ENCODE measurements at regions not wholly inside any gene's neighbourhood (a gene's known extent, or its start where the extent isn't known, plus 50 kb on each side); places are given as distances from the start of the nearest gene placed in this dataset.
"Not testable (repeated sequence)": the region's sequence is repeated elsewhere in the genome, so short reads cannot be mapped to it uniquely, and the experiment has no call there.

DNA sequence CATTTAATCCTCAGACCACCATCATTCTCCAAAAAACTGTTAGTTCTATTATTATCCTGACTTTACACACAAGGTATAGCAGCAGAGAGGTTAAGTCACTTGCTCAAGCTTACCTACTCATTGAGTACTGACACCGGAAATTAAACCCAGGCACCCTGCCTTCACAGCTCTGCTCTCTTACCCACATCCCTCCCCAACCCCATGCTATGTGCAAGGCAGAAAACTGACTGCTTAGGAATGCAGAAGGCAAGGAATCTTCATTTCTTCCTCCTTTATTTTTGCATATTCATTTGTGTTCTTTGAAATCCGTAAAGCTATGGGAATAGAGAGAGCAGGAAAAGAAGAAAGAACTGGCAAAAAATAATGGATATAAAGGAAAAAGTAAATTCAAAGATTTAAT lies 261.8 kb downstream of the PAPSS1 start:
- H3K27ac ChIP-seq (ENCODE audit: low read depth, low read length) = no peak overlapping the region
- H3K9ac ChIP-seq (ENCODE audit: low read length) = no peak overlapping the region
- H3K27me3 ChIP-seq (ENCODE audit: control insufficient read depth, insufficient read depth, low read length) = no peaks in the 10 kb centered on the region
- H3K4me1 ChIP-seq (ENCODE audit: control insufficient read depth, insufficient read depth, low read length) = no peaks in the 10 kb centered on the region
- no peaks in the 10 kb centered on the region for H3K36me3 ChIP-seq (ENCODE audit: control insufficient read depth, insufficient read depth, low read length)
- H3K4me3 ChIP-seq (ENCODE audit: low read length) = no peak overlapping the region

DNA sequence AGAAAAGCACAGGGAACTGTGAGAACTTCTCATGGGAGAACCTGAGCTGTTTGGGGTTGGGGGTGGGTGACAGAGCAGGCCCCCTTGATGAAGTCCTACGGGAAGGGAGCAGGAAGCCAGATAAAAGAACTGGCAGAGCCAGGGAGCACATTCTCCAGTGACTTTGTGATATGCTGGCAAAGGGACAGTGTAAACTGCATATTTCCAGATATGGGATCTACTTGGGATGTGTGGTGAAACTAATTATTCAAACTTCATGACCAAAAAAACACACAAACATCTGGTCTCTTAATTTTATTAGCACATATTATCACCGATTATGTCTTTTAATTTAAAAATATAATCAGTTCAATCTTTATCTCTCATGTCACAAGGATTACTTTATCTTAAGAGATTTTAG lies 266.0 kb downstream of the PAPSS1 start:
- H3K4me1 ChIP-seq (ENCODE audit: control insufficient read depth, insufficient read depth, low read length) = peaks cover 6% of the 10 kb centered on the region
- H3K36me3 ChIP-seq (ENCODE audit: control insufficient read depth, insufficient read depth, low read length) = no peaks in the 10 kb centered on the region
- no peaks in the 10 kb centered on the region for H3K27me3 ChIP-seq (ENCODE audit: control insufficient read depth, insufficient read depth, low read length)
- no peak overlapping the region for H3K27ac ChIP-seq (ENCODE audit: low read depth, low read length)
- no peak overlapping the region for H3K9ac ChIP-seq (ENCODE audit: low read length)
- no peak overlapping the region for H3K4me3 ChIP-seq (ENCODE audit: low read length)

GRCh38 chr4:107452717-107453630 lies 267.1 kb downstream of the PAPSS1 start:
- no peak overlapping the region for H3K9ac ChIP-seq (ENCODE audit: low read length)
- no peak overlapping the region for H3K4me3 ChIP-seq (ENCODE audit: low read length)
- no peaks in the 10 kb centered on the region for H3K36me3 ChIP-seq (ENCODE audit: control insufficient read depth, insufficient read depth, low read length)
- peaks cover 6% of the 10 kb centered on the region for H3K4me1 ChIP-seq (ENCODE audit: control insufficient read depth, insufficient read depth, low read length)
- H3K27ac ChIP-seq (ENCODE audit: low read depth, low read length) = no peak overlapping the region
- H3K27me3 ChIP-seq (ENCODE audit: control insufficient read depth, insufficient read depth, low read length) = no peaks in the 10 kb centered on the region

GRCh38 chr4:107449611-107450369 lies 270.2 kb downstream of the PAPSS1 start:
- no peaks in the 10 kb centered on the region for H3K36me3 ChIP-seq (ENCODE audit: control insufficient read depth, insufficient read depth, low read length)
- peaks cover 6% of the 10 kb centered on the region for H3K4me1 ChIP-seq (ENCODE audit: control insufficient read depth, insufficient read depth, low read length)
- no peak overlapping the region for H3K4me3 ChIP-seq (ENCODE audit: low read length)
- no peak overlapping the region for H3K9ac ChIP-seq (ENCODE audit: low read length)
- H3K27me3 ChIP-seq (ENCODE audit: control insufficient read depth, insufficient read depth, low read length) = no peaks in the 10 kb centered on the region
- H3K27ac ChIP-seq (ENCODE audit: low read depth, low read length) = no peak overlapping the region

DNA sequence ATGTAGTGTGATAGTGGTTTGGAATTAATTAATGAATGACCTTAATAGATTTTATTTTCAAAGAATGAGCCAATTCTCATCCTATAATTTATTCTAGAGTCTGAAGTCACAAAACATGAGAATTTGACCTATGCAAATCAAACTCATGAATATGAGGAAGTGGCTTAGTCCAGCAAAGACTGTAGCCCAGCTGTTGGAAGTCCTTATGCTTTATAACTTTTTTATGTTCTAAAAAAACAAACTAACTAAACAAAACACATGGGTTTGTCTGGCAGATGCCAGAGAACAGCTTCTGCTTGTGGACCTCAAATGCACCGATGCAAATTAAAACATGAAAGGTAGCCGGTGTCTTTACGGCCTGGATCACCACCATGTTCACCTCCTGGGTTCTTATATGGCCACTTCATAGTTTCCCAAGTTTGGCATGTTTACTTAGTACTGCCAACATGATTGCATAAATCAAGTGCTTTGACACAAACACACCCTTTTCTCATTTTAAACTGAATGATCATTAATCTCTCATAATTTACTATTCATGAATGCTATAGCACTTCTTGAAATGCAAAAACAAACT lies 277.4 kb downstream of the PAPSS1 start:
- H3K9ac ChIP-seq (ENCODE audit: low read length) = no peak overlapping the region
- no peak overlapping the region for H3K27ac ChIP-seq (ENCODE audit: low read depth, low read length)
- H3K4me3 ChIP-seq (ENCODE audit: low read length) = no peak overlapping the region
- no peaks in the 10 kb centered on the region for H3K36me3 ChIP-seq (ENCODE audit: control insufficient read depth, insufficient read depth, low read length)
- no peaks in the 10 kb centered on the region for H3K4me1 ChIP-seq (ENCODE audit: control insufficient read depth, insufficient read depth, low read length)
- no peaks in the 10 kb centered on the region for H3K27me3 ChIP-seq (ENCODE audit: control insufficient read depth, insufficient read depth, low read length)

- H3K27me3 ChIP-seq (ENCODE audit: control insufficient read depth, insufficient read depth, low read length) = no peaks in the 10 kb centered on the region
- no peak overlapping the region for H3K27ac ChIP-seq (ENCODE audit: low read depth, low read length)
- no peaks in the 10 kb centered on the region for H3K4me1 ChIP-seq (ENCODE audit: control insufficient read depth, insufficient read depth, low read length)
- no peak overlapping the region for H3K9ac ChIP-seq (ENCODE audit: low read length)
- no peaks in the 10 kb centered on the region for H3K36me3 ChIP-seq (ENCODE audit: control insufficient read depth, insufficient read depth, low read length)
- no peak overlapping the region for H3K4me3 ChIP-seq (ENCODE audit: low read length)
Observed at GRCh38 chr4:107439401-107439800, 280.6 kb downstream of the PAPSS1 start.

- H3K27ac ChIP-seq (ENCODE audit: low read depth, low read length); H3K9ac ChIP-seq (ENCODE audit: low read length); H3K27me3 ChIP-seq (ENCODE audit: control insufficient read depth, insufficient read depth, low read length); H3K4me3 ChIP-seq (ENCODE audit: low read length); H3K4me1 ChIP-seq (ENCODE audit: control insufficient read depth, insufficient read depth, low read length); H3K36me3 ChIP-seq (ENCODE audit: control insufficient read depth, insufficient read depth, low read length): not testable (repeated sequence)
Observed at GRCh38 chr4:107436471-107436870, 283.6 kb downstream of the PAPSS1 start.

GRCh38 chr4:107432451-107432850 lies 287.6 kb downstream of the PAPSS1 start:
- H3K4me1 ChIP-seq (ENCODE audit: control insufficient read depth, insufficient read depth, low read length) = no peaks in the 10 kb centered on the region
- no peak overlapping the region for H3K9ac ChIP-seq (ENCODE audit: low read length)
- no peaks in the 10 kb centered on the region for H3K36me3 ChIP-seq (ENCODE audit: control insufficient read depth, insufficient read depth, low read length)
- no peak overlapping the region for H3K27ac ChIP-seq (ENCODE audit: low read depth, low read length)
- no peak overlapping the region for H3K4me3 ChIP-seq (ENCODE audit: low read length)
- H3K27me3 ChIP-seq (ENCODE audit: control insufficient read depth, insufficient read depth, low read length) = no peaks in the 10 kb centered on the region

- Histone ChIP-seq H3K36me3 (ENCODE audit: control insufficient read depth, insufficient read depth, low read length) (no peaks in the 10 kb centered on the region), H3K27me3 (ENCODE audit: control insufficient read depth, insufficient read depth, low read length) (no peaks in the 10 kb centered on the region), H3K4me1 (ENCODE audit: control insufficient read depth, insufficient read depth, low read length) (no peaks in the 10 kb centered on the region), H3K4me3 (ENCODE audit: low read length) (no peak overlapping the region), H3K9ac (ENCODE audit: low read length) (no peak overlapping the region), H3K27ac (ENCODE audit: low read depth, low read length) (no peak overlapping the region)
Observed at GRCh38 chr4:107423677-107424405, 296.2 kb downstream of the PAPSS1 start.

DNA sequence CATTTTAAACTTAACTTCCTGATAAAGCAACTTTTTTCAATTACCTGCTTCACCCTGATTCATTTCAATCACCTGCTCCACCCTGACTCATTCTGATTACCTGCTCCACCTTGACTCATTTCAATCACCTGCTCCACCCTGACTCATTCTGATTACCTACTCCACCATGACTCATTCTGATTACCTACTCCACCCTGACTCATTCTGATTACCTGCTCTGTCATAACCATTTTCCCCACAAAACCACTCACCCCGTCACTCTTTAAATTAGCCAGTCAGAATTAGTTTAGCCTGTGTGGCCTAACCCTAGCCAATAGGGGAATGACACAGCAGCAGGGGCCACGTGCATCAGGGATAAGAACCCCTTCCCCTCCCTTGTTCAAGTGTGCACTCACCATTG lies 300.5 kb downstream of the PAPSS1 start:
- not testable (repeated sequence) for H3K4me1 ChIP-seq (ENCODE audit: control insufficient read depth, insufficient read depth, low read length); H3K27me3 ChIP-seq (ENCODE audit: control insufficient read depth, insufficient read depth, low read length); H3K4me3 ChIP-seq (ENCODE audit: low read length); H3K36me3 ChIP-seq (ENCODE audit: control insufficient read depth, insufficient read depth, low read length); H3K9ac ChIP-seq (ENCODE audit: low read length); H3K27ac ChIP-seq (ENCODE audit: low read depth, low read length)

- H3K27ac ChIP-seq (ENCODE audit: low read depth, low read length) = no peak overlapping the region
- no peaks in the 10 kb centered on the region for H3K4me1 ChIP-seq (ENCODE audit: control insufficient read depth, insufficient read depth, low read length)
- no peak overlapping the region for H3K4me3 ChIP-seq (ENCODE audit: low read length)
- H3K27me3 ChIP-seq (ENCODE audit: control insufficient read depth, insufficient read depth, low read length) = no peaks in the 10 kb centered on the region
- H3K36me3 ChIP-seq (ENCODE audit: control insufficient read depth, insufficient read depth, low read length) = no peaks in the 10 kb centered on the region
- H3K9ac ChIP-seq (ENCODE audit: low read length) = no peak overlapping the region
Observed at GRCh38 chr4:107419052-107419451, 301.0 kb downstream of the PAPSS1 start.

GRCh38 chr4:107415490-107415889 lies 304.5 kb downstream of the PAPSS1 start:
- H3K27me3 ChIP-seq (ENCODE audit: control insufficient read depth, insufficient read depth, low read length); H3K36me3 ChIP-seq (ENCODE audit: control insufficient read depth, insufficient read depth, low read length); H3K4me3 ChIP-seq (ENCODE audit: low read length); H3K9ac ChIP-seq (ENCODE audit: low read length); H3K4me1 ChIP-seq (ENCODE audit: control insufficient read depth, insufficient read depth, low read length); H3K27ac ChIP-seq (ENCODE audit: low read depth, low read length): not testable (repeated sequence)

All from rectal smooth muscle tissue (tissue), 1 donor.